Neuronal stem cell (in vitro differentiated cells): ENCODE measurements at regions not wholly inside any gene's neighbourhood (a gene's known extent, or its start where the extent isn't known, plus 50 kb on each side); places are given as distances from the start of the nearest gene placed in this dataset.

Experiments
- DNase-seq: peaks from one replicate; pipeline ENCODE4 v3.0.0-alpha.2; 2013; ENCODE audit warnings: low spot score
- H2AFZ ChIP-seq: one replicate; pipeline ENCODE4 v1.6.1; 2013; ENCODE audit warnings: mild to moderate bottlenecking, low read length, inconsistent platforms
- H2AK5ac ChIP-seq: 2 replicates; pipeline ENCODE4 v1.6.1; 2013; ENCODE audit warnings: low read depth, mild to moderate bottlenecking, inconsistent platforms, low read length, moderate library complexity, mixed read lengths
- H2BK120ac ChIP-seq: 2 replicates; pipeline ENCODE4 v1.6.1; 2013; ENCODE audit warnings: low read depth, mild to moderate bottlenecking, inconsistent platforms, low read length, moderate library complexity, mixed read lengths
- H2BK12ac ChIP-seq: one replicate; pipeline ENCODE4 v1.6.1; 2013; ENCODE audit warnings: low read length, inconsistent platforms
- H2BK15ac ChIP-seq: 2 replicates; pipeline ENCODE4 v1.6.1; 2013; ENCODE audit warnings: mild to moderate bottlenecking, low read length, inconsistent platforms, mixed read lengths
- H2BK5ac ChIP-seq: one replicate; pipeline ENCODE4 v1.6.1; 2013; ENCODE audit warnings: inconsistent platforms, mild to moderate bottlenecking, low read length, moderate library complexity
- H3K14ac ChIP-seq: one replicate; pipeline ENCODE4 v1.6.1; 2013; ENCODE audit warnings: low read length, inconsistent platforms
- H3K18ac ChIP-seq: 2 replicates; pipeline ENCODE4 v1.6.1; 2013; ENCODE audit warnings: low read length, inconsistent platforms
- H3K23ac ChIP-seq: 2 replicates; pipeline ENCODE4 v1.6.1; 2013; ENCODE audit warnings: low read depth, mild to moderate bottlenecking, mixed read lengths, low read length, inconsistent platforms; ENCODE audit not compliant: poor library complexity
- H3K27ac ChIP-seq: replicated peaks from 3 replicates; pipeline ENCODE4 v1.5.1; 2013; ENCODE audit warnings: low read length, inconsistent platforms
- H3K27me3 ChIP-seq, 3 experiments: 2 replicates each; pipeline ENCODE4 v1.6.1; 2013; ENCODE audit warnings: low read length in 3 of 3, mild to moderate bottlenecking in 2 of 3, inconsistent platforms in 1 of 3, low read depth in 1 of 3, mixed read lengths in 1 of 3, moderate library complexity in 1 of 3; ENCODE audit not compliant: control insufficient read depth in 3 of 3, insufficient read depth in 3 of 3
- H3K36me3 ChIP-seq, 2 donors: replicated peaks in 1 of 2; 2 replicates each; pipeline ENCODE4 v1.6.1; 2013; ENCODE audit warnings: low read length in 2 of 2; ENCODE audit not compliant: control insufficient read depth in 2 of 2, insufficient read depth in 2 of 2
- H3K4ac ChIP-seq: 2 replicates; pipeline ENCODE4 v1.6.1; 2013; ENCODE audit warnings: inconsistent platforms, mild to moderate bottlenecking, low read length, moderate library complexity
- H3K4me1 ChIP-seq, 2 donors: 1 replicate in 1 of 2; 2 replicates in 1 of 2; pipeline ENCODE4 v1.6.1; 2013; ENCODE audit warnings: low read length in 2 of 2, low read depth in 1 of 2; ENCODE audit not compliant: control insufficient read depth in 2 of 2, insufficient read depth in 1 of 2
- H3K4me2 ChIP-seq: one replicate; pipeline ENCODE4 v1.6.1; 2013; ENCODE audit warnings: mild to moderate bottlenecking, low read length, inconsistent platforms; ENCODE audit not compliant: insufficient read depth, poor library complexity, severe bottlenecking
- H3K4me3 ChIP-seq, 2 donors: 2 replicates each; pipeline ENCODE4 v1.5.1; 2013; ENCODE audit warnings: low read length in 2 of 2, mild to moderate bottlenecking in 2 of 2, inconsistent platforms in 1 of 2, moderate library complexity in 1 of 2
- H3K79me1 ChIP-seq: one replicate; pipeline ENCODE4 v1.6.1; 2013; ENCODE audit warnings: low read depth, mild to moderate bottlenecking, inconsistent platforms, low read length, moderate library complexity
- H3K9ac ChIP-seq: one replicate; pipeline ENCODE4 v1.6.1; 2013; ENCODE audit warnings: mild to moderate bottlenecking, low read depth, low read length, inconsistent platforms; ENCODE audit not compliant: poor library complexity
- H3K9me3 ChIP-seq, 2 donors: replicated peaks in 1 of 2; 2 replicates each; pipeline versions ENCODE3 to v1.6.1; 2013; ENCODE audit warnings: low read length in 2 of 2, mild to moderate bottlenecking in 2 of 2, inconsistent platforms in 1 of 2, low read depth in 1 of 2, mixed read lengths in 1 of 2, moderate library complexity in 1 of 2; ENCODE audit not compliant: control insufficient read depth in 2 of 2, insufficient read depth in 1 of 2
- H4K8ac ChIP-seq: one replicate; pipeline ENCODE4 v1.6.1; 2013; ENCODE audit warnings: low read depth, mild to moderate bottlenecking, inconsistent platforms, low read length, moderate library complexity
- H4K91ac ChIP-seq: one replicate; pipeline ENCODE4 v1.6.1; 2013; ENCODE audit warnings: low read length, low read depth, mild to moderate bottlenecking, inconsistent platforms; ENCODE audit not compliant: poor library complexity
- WGBS, 2 donors: extraction: QIAGEN DNeasy Blood & Tissue Kit; methylation state at CpG; one replicate each; pipeline ENCODE4 v1.1.7; 2013; ENCODE audit warnings: missing lambda C conversion rate in 2 of 2, mixed read lengths in 1 of 2; ENCODE audit not compliant: insufficient read length in 2 of 2, insufficient replicate concordance in 1 of 2; ENCODE audit errors: extremely low coverage in 2 of 2; 5-methylcytosine and 5-hydroxymethylcytosine counted together

GRCh38 chr4:65019775-65020174 is 610.5 kb upstream of the TECRL start:
- WGBS, 2 donors: no CpG with 5 or more reads among the region's 3 CpGs
- Histone ChIP-seq H2BK5ac (no peak overlapping the region), H2AFZ (no peak overlapping the region), H3K9ac (no peak overlapping the region), H2AK5ac (no peak overlapping the region), H2BK120ac (no peak overlapping the region), H3K4me2 (no peak overlapping the region), H3K9me3 (no peaks in the 10 kb centered on the region), H3K79me1 (no peaks in the 10 kb centered on the region), H3K18ac (no peak overlapping the region), H3K4me3 (no peak overlapping the region), H4K8ac (no peak overlapping the region), H3K14ac (no peak overlapping the region), H4K91ac (no peak overlapping the region), H3K4me1 (peaks cover 0 to 1% of the 10 kb centered on the region in 2 donors), H2BK15ac (no peak overlapping the region), H2BK12ac (no peak overlapping the region), H3K27me3 (no peaks in the 10 kb centered on the region), H3K27ac (no peak overlapping the region), H3K36me3 (no peaks in the 10 kb centered on the region), H3K4ac (no peak overlapping the region), H3K23ac (no peak overlapping the region)
- no peak for DNase-seq

GRCh38 chr4:65018313-65018712 is 609.1 kb upstream of the TECRL start:
- peaks cover 0 to 1% of the 10 kb centered on the region in 2 donors for H3K4me1 ChIP-seq
- H3K23ac ChIP-seq: no peak overlapping the region
- no peaks in the 10 kb centered on the region for H3K27me3 ChIP-seq
- H3K4me3 ChIP-seq: no peak overlapping the region
- no peak overlapping the region for H2AK5ac ChIP-seq
- H3K79me1 ChIP-seq: no peaks in the 10 kb centered on the region
- no peak overlapping the region for H3K14ac ChIP-seq
- no peak overlapping the region for H3K9ac ChIP-seq
- no CpG with 5 or more reads among the region's 1 CpG for WGBS, 2 donors
- H3K9me3 ChIP-seq: no peaks in the 10 kb centered on the region
- no peak overlapping the region for H2AFZ ChIP-seq
- no peak overlapping the region for H2BK15ac ChIP-seq
- H2BK5ac ChIP-seq: no peak overlapping the region
- no peak overlapping the region for H3K4me2 ChIP-seq
- no peak overlapping the region for H3K18ac ChIP-seq
- no peak overlapping the region for H3K27ac ChIP-seq
- H3K4ac ChIP-seq: no peak overlapping the region
- no peak overlapping the region for H4K8ac ChIP-seq
- no peak for DNase-seq
- H2BK12ac ChIP-seq: no peak overlapping the region
- H3K36me3 ChIP-seq: no peaks in the 10 kb centered on the region
- H4K91ac ChIP-seq: no peak overlapping the region
- H2BK120ac ChIP-seq: no peak overlapping the region

GRCh38 chr4:65014078-65014477 is 604.8 kb upstream of the TECRL start:
- no peaks in the 10 kb centered on the region for H3K79me1 ChIP-seq
- no peaks in the 10 kb centered on the region for H3K36me3 ChIP-seq
- H3K18ac ChIP-seq: peak overlapping the region; percentile 46
- H2AFZ ChIP-seq: peak overlapping the region; percentile 45
- H2BK5ac ChIP-seq: no peak overlapping the region
- H3K4ac ChIP-seq: no peak overlapping the region
- no peak for DNase-seq
- H2AK5ac ChIP-seq: no peak overlapping the region
- no peak overlapping the region for H2BK120ac ChIP-seq
- peaks cover 0 to 1% of the 10 kb centered on the region in 2 donors for H3K4me1 ChIP-seq
- no peaks in the 10 kb centered on the region for H3K9me3 ChIP-seq
- no peak overlapping the region for H2BK15ac ChIP-seq
- no peak overlapping the region for H3K27ac ChIP-seq
- H4K8ac ChIP-seq: no peak overlapping the region
- no peak overlapping the region for H4K91ac ChIP-seq
- H3K4me2 ChIP-seq: no peak overlapping the region
- H2BK12ac ChIP-seq: no peak overlapping the region
- no peak overlapping the region for H3K23ac ChIP-seq
- no peak overlapping the region for H3K4me3 ChIP-seq
- H3K9ac ChIP-seq: no peak overlapping the region
- no peak overlapping the region for H3K14ac ChIP-seq
- WGBS, 2 donors: no CpG with 5 or more reads among the region's 4 CpGs
- H3K27me3 ChIP-seq: no peaks in the 10 kb centered on the region

GRCh38 chr4:65007841-65008439 is 598.7 kb upstream of the TECRL start:
- Histone ChIP-seq H2AK5ac (no peak overlapping the region), H3K27ac (no peak overlapping the region), H4K91ac (no peak overlapping the region), H3K4me3 (no peak overlapping the region), H3K4me1 (no peaks in the 10 kb centered on the region), H3K27me3 (no peaks in the 10 kb centered on the region), H3K14ac (no peak overlapping the region), H3K18ac (no peak overlapping the region), H3K4me2 (no peak overlapping the region), H3K23ac (no peak overlapping the region), H3K4ac (no peak overlapping the region), H2BK120ac (no peak overlapping the region), H3K79me1 (no peaks in the 10 kb centered on the region), H4K8ac (no peak overlapping the region), H3K9me3 (no peaks in the 10 kb centered on the region), H2AFZ (no peak overlapping the region), H3K9ac (no peak overlapping the region), H2BK5ac (no peak overlapping the region), H2BK12ac (no peak overlapping the region), H2BK15ac (no peak overlapping the region), H3K36me3 (no peaks in the 10 kb centered on the region)
- WGBS, 2 donors: no CpG with 5 or more reads among the region's 5 CpGs
- peak; percentile 24 for DNase-seq
